Esophagus (tissue), 2 donors: ENCODE measurements at regions not wholly inside any gene's neighbourhood (a gene's known extent, or its start where the extent isn't known, plus 50 kb on each side); places are given as distances from the start of the nearest gene placed in this dataset.

ENCODE experiments used
- H3K27ac ChIP-seq, 2 donors: one replicate each; pipeline ENCODE4 v1.5.1; 2013; ENCODE audit warnings: low read depth in 2 of 2, mild to moderate bottlenecking in 2 of 2, inconsistent platforms in 1 of 2, low read length in 1 of 2, moderate library complexity in 1 of 2
- H3K27me3 ChIP-seq, 2 donors: one replicate each; pipeline ENCODE4 v1.6.1; 2013; ENCODE audit warnings: low read length in 2 of 2, control low read depth in 1 of 2, mild to moderate bottlenecking in 1 of 2; ENCODE audit not compliant: insufficient read depth in 2 of 2, control insufficient read depth in 1 of 2
- H3K36me3 ChIP-seq, 2 donors: one replicate each; pipeline ENCODE4 v1.6.1; 2013; ENCODE audit warnings: low read length in 1 of 2; ENCODE audit not compliant: control insufficient read depth in 2 of 2, insufficient read depth in 2 of 2
- H3K4me1 ChIP-seq, 2 donors: one replicate each; pipeline ENCODE4 v1.6.1; 2013; ENCODE audit warnings: low read length in 1 of 2; ENCODE audit not compliant: control insufficient read depth in 2 of 2, insufficient read depth in 2 of 2
- H3K4me3 ChIP-seq, 2 donors: one replicate each; pipeline ENCODE4 v1.5.1; 2013; ENCODE audit warnings: low read length in 2 of 2, mild to moderate bottlenecking in 2 of 2, low read depth in 1 of 2, moderate library complexity in 1 of 2
- H3K9me3 ChIP-seq, 2 donors: one replicate each; pipeline ENCODE4 v1.6.1; 2013; ENCODE audit warnings: mild to moderate bottlenecking in 2 of 2, low read depth in 1 of 2, low read length in 1 of 2, moderate library complexity in 1 of 2; ENCODE audit not compliant: control insufficient read depth in 2 of 2, insufficient read depth in 1 of 2
- WGBS, 2 donors: extraction: QIAGEN DNeasy Blood & Tissue Kit; methylation state at CpG; one replicate each; pipeline ENCODE4 v1.1.7; 2013; 5-methylcytosine and 5-hydroxymethylcytosine counted together
- donor health status: healthy with polysubstance abuse.
- donor health status: Bipolar disorder and iron deficiency.

GRCh38 chr22:22139364-22139763 is 105.2 kb upstream of the VPREB1 start:
- peaks cover 0 to 3% of the 10 kb centered on the region in 2 donors for H3K27me3 ChIP-seq
- H3K36me3 ChIP-seq = no peaks in the 10 kb centered on the region
- no peaks in the 10 kb centered on the region for H3K4me1 ChIP-seq
- H3K9me3 ChIP-seq = no peaks in the 10 kb centered on the region
- 27 to 32% methylated on average over 1 of the region's 1 CpG for WGBS, 2 donors
- H3K27ac ChIP-seq = no peak overlapping the region
- H3K4me3 ChIP-seq = no peak overlapping the region

- Histone ChIP-seq H3K4me1 (no peaks in the 10 kb centered on the region), H3K36me3 (no peaks in the 10 kb centered on the region), H3K27ac (no peak overlapping the region), H3K4me3 (no peak overlapping the region), H3K27me3 (peaks cover 0 to 3% of the 10 kb centered on the region in 2 donors), H3K9me3 (no peaks in the 10 kb centered on the region)
- WGBS, 2 donors = 42 to 49% methylated on average over 1 of the region's 1 CpG
Observed at GRCh38 chr22:22138915-22139314, 105.7 kb upstream of the VPREB1 start.

GRCh38 chr22:22137891-22138290 is 106.7 kb upstream of the VPREB1 start:
- Histone ChIP-seq H3K27ac (no peak overlapping the region), H3K4me3 (no peak overlapping the region), H3K27me3 (peaks cover 0 to 3% of the 10 kb centered on the region in 2 donors), H3K36me3 (no peaks in the 10 kb centered on the region), H3K4me1 (no peaks in the 10 kb centered on the region), H3K9me3 (no peaks in the 10 kb centered on the region)
- WGBS, 2 donors = 76 to 82% methylated on average over 2 of the region's 2 CpGs

- Histone ChIP-seq H3K9me3 (peaks cover 0 to 3% of the 10 kb centered on the region in 2 donors), H3K4me3 (no peak overlapping the region), H3K27me3 (no peaks in the 10 kb centered on the region), H3K27ac (no peak overlapping the region), H3K4me1 (no peaks in the 10 kb centered on the region), H3K36me3 (no peaks in the 10 kb centered on the region)
- 82 to 85% methylated on average over 5 of the region's 5 CpGs for WGBS, 2 donors
Observed at GRCh38 chr22:22133910-22134309, 110.7 kb upstream of the VPREB1 start.

- Histone ChIP-seq H3K27me3 (no peaks in the 10 kb centered on the region), H3K4me1 (no peaks in the 10 kb centered on the region), H3K9me3 (peaks cover 0 to 3% of the 10 kb centered on the region in 2 donors), H3K36me3 (no peaks in the 10 kb centered on the region), H3K27ac (no peak overlapping the region), H3K4me3 (no peak overlapping the region)
- WGBS, 2 donors = 58 to 64% methylated on average over 3 of the region's 3 CpGs
Observed at GRCh38 chr22:22130953-22131608, 113.5 kb upstream of the VPREB1 start.

- no peak overlapping the region for H3K27ac ChIP-seq
- H3K4me3 ChIP-seq = no peak overlapping the region
- no peaks in the 10 kb centered on the region for H3K4me1 ChIP-seq
- H3K9me3 ChIP-seq = peaks cover 0 to 3% of the 10 kb centered on the region in 2 donors
- WGBS, 2 donors = 75% methylated on average over 3 of the region's 3 CpGs
- no peaks in the 10 kb centered on the region for H3K36me3 ChIP-seq
- no peaks in the 10 kb centered on the region for H3K27me3 ChIP-seq
Observed at GRCh38 chr22:22129387-22129786, 115.2 kb upstream of the VPREB1 start.

- H3K9me3 ChIP-seq = peaks cover 0 to 3% of the 10 kb centered on the region in 2 donors
- H3K36me3 ChIP-seq = no peaks in the 10 kb centered on the region
- no peak overlapping the region for H3K27ac ChIP-seq
- H3K4me3 ChIP-seq = no peak overlapping the region
- WGBS, 2 donors = 81 to 83% methylated on average over 2 of the region's 2 CpGs
- H3K27me3 ChIP-seq = no peaks in the 10 kb centered on the region
- H3K4me1 ChIP-seq = no peaks in the 10 kb centered on the region
Observed at GRCh38 chr22:22128440-22128839, 116.1 kb upstream of the VPREB1 start.

GRCh38 chr22:22127100-22127499 is 117.5 kb upstream of the VPREB1 start:
- Histone ChIP-seq H3K27me3 (no peaks in the 10 kb centered on the region), H3K27ac (no peak overlapping the region), H3K9me3 (no peaks in the 10 kb centered on the region), H3K4me3 (no peak overlapping the region), H3K36me3 (no peaks in the 10 kb centered on the region), H3K4me1 (no peaks in the 10 kb centered on the region)
- WGBS, 2 donors = 83 to 84% methylated on average over 5 of the region's 5 CpGs

GRCh38 chr22:22125579-22126468 is 118.8 kb upstream of the VPREB1 start:
- Histone ChIP-seq H3K4me1 (no peaks in the 10 kb centered on the region), H3K27me3 (no peaks in the 10 kb centered on the region), H3K9me3 (no peaks in the 10 kb centered on the region), H3K36me3 (no peaks in the 10 kb centered on the region), H3K4me3 (no peak overlapping the region), H3K27ac (no peak overlapping the region)
- WGBS, 2 donors = 81 to 84% methylated on average over 24 of the region's 24 CpGs
